Coronary artery (tissue), 2 donors: ENCODE measurements at regions not wholly inside any gene's neighbourhood (a gene's known extent, or its start where the extent isn't known, plus 50 kb on each side); places are given as distances from the start of the nearest gene placed in this dataset.

Experiments used
- DNase-seq: peaks from one replicate; pipeline ENCODE4 v3.0.0-alpha.2; 2017; ENCODE audit warnings: low spot score
- H3K27ac ChIP-seq, 2 donors: fragments of 200-600 bp; sonication (generic); one replicate each; pipeline ENCODE4 v1.5.1; 2016 to 2019
- H3K4me3 ChIP-seq: fragments of 200-600 bp; sonication (generic); 2 replicates; pipeline ENCODE4 v1.5.1; 2016; ENCODE audit warnings: mild to moderate bottlenecking, moderate library complexity
- CTCF ChIP-seq: fragments of 200-600 bp; sonication (generic); IDR thresholded peaks from one replicate; pipeline ENCODE4 v1.5.1; 2019; ENCODE audit warnings: antibody characterized with exemption

DNA sequence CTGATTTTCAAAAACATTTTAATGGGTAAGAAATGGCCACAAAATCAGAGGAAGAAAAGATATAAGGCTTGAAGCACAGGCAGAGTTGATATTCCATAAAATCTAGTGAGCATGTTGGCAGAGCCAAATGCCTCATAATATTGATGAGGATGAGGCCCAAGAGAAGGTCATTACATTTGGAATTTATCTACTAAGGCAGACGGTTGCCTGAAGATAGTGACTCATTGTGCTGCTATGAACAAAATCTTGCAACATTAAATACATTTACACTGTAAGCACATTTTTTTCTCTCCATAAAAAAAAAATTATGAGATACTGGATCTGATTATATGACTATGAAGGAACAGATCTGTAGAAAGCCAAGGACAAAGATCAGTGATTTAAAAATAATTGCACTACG lies 881.4 kb upstream of the CHORDC1 start:
- no peak for DNase-seq
- Histone ChIP-seq H3K27ac (no peak overlapping the region), H3K4me3 (no peak overlapping the region)
- no peak for TF ChIP-seq CTCF

DNA sequence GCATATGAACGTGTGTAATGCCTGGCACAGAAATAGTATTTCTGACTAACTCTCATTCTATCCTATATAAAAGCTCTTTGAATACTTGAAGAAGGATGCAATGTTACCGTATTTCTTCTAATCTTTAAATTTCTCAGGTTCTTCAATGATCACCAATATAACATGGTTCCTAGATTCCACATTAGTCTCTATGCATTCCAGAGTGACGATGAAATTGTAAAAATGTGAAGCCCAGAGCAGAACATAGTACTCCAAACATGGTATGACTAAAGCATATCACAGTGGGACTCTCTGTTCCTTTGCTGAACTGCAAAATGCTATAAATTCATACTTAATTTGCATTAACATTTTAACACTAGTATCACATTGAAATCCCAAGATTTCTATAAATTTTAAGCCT lies 877.6 kb upstream of the CHORDC1 start:
- H3K4me3 ChIP-seq, result no peak overlapping the region
- DNase-seq, result no peak
- H3K27ac ChIP-seq, result no peak overlapping the region
- no peak for TF ChIP-seq CTCF

GRCh38 chr11:91097083-91097482 lies 874.2 kb upstream of the CHORDC1 start:
- no peak for DNase-seq
- no peak for TF ChIP-seq CTCF

GRCh38 chr11:91093141-91093540 lies 870.3 kb upstream of the CHORDC1 start:
- H3K27ac ChIP-seq, result no peak overlapping the region
- no peak for TF ChIP-seq CTCF
- no peak overlapping the region for H3K4me3 ChIP-seq
- no peak for DNase-seq

More at GRCh38 chr11:91097083-91097482, 874.2 kb upstream of the CHORDC1 start:
- H3K4me3 ChIP-seq, result no peak overlapping the region
- H3K27ac ChIP-seq, result no peak overlapping the region

GRCh38 chr11:91091563-91091962 lies 868.7 kb upstream of the CHORDC1 start:
- no peak overlapping the region for H3K4me3 ChIP-seq
- no peak for TF ChIP-seq CTCF
- H3K27ac ChIP-seq, result no peak overlapping the region
- no peak for DNase-seq

GRCh38 chr11:91086028-91086427 lies 863.2 kb upstream of the CHORDC1 start:
- DNase-seq, result no peak
- no peak for TF ChIP-seq CTCF
- Histone ChIP-seq H3K4me3 (no peak overlapping the region), H3K27ac (no peak overlapping the region)

DNA sequence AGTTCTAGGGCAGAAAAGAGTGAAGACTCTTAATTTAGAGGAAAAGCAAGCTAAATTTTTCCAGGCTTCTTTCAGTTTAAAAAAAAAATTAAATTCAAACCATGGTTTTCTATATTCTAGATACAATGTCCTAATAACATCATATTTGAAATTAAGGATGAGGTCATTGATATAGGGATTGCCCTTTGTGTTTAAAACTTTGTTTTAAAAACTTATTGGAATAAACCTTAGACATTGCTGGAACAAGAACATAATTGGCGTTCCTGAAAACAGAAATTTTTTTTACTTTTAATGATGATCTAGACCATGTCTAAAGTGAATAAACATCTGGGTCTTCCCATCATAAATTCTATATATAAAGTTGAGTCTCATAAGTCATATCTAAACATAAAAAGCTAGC lies 859.4 kb upstream of the CHORDC1 start:
- TF ChIP-seq CTCF, result no peak
- no peak for DNase-seq
- no peak overlapping the region for H3K4me3 ChIP-seq
- H3K27ac ChIP-seq, result no peak overlapping the region
